ENCODE measurements at regions not wholly inside any gene's neighbourhood (a gene's known extent, or its start where the extent isn't known, plus 50 kb on each side); places are given as distances from the start of the nearest gene placed in this dataset.

DNA sequence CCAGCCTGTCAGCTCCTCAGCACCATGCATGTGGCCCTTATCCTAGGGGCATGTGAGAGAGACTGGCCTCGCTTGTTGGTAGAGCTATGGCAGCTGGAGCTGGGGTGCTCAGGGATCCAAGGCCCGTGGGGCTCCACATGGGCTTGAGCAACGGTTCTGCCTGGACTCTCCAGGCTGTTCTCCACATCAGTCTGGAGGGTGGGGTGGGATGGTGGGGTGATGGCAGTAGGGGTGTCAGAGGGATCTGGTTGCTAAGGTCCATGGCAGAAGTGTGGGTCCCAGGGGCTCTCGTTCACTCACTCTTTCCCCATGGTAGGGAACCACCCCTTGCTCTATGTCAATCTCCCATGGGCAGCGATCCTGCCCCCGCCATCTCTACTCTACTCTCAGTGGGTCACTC, 622.6 kb downstream of the LRFN5 start:
- H3K27me3 ChIP-seq (ENCODE audit: insufficient read depth), result no peaks in the 10 kb centered on the region
- H4K20me1 ChIP-seq (ENCODE audit: insufficient read depth), result no peaks in the 10 kb centered on the region
- ChIA-PET POLR2A (no interaction called here), CTCF (no interaction called here)
- no peak for TF ChIP-seq YY1 (IDR thresholded peaks at IDR 0.05; ENCODE audit: low read depth)
- no peak for TF ChIP-seq FOXJ3 (CRISPR knock-in tag; IDR thresholded peaks at IDR 0.05)
- no peak for TF ChIP-seq RFX5 (IDR thresholded peaks at IDR 0.05; ENCODE audit: low read length)
- TF ChIP-seq GABPA (IDR thresholded peaks at IDR 0.05; ENCODE audit: low read depth), result no peak
- TF ChIP-seq, protein P1, sequence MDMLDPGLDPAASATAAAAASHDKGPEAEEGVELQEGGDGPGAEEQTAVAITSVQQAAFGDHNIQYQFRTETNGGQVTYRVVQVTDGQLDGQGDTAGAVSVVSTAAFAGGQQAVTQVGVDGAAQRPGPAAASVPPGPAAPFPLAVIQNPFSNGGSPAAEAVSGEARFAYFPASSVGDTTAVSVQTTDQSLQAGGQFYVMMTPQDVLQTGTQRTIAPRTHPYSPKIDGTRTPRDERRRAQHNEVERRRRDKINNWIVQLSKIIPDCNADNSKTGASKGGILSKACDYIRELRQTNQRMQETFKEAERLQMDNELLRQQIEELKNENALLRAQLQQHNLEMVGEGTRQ (IDR thresholded peaks at IDR 0.05; ENCODE audit: borderline replicate concordance, low read depth, low read length), result no peak
- TF ChIP-seq NFIC (IDR thresholded peaks at IDR 0.05; ENCODE audit: borderline replicate concordance), result no peak
- TF ChIP-seq EZH2phosphoT487 (IDR thresholded peaks at IDR 0.05; ENCODE audit: borderline replicate concordance, low read depth), result no peak
- TF ChIP-seq, protein P2, sequence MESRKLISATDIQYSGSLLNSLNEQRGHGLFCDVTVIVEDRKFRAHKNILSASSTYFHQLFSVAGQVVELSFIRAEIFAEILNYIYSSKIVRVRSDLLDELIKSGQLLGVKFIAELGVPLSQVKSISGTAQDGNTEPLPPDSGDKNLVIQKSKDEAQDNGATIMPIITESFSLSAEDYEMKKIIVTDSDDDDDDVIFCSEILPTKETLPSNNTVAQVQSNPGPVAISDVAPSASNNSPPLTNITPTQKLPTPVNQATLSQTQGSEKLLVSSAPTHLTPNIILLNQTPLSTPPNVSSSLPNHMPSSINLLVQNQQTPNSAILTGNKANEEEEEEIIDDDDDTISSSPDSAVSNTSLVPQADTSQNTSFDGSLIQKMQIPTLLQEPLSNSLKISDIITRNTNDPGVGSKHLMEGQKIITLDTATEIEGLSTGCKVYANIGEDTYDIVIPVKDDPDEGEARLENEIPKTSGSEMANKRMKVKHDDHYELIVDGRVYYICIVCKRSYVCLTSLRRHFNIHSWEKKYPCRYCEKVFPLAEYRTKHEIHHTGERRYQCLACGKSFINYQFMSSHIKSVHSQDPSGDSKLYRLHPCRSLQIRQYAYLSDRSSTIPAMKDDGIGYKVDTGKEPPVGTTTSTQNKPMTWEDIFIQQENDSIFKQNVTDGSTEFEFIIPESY (IDR thresholded peaks at IDR 0.05; ENCODE audit: borderline replicate concordance, low read depth), result no peak
- no peak for TF ChIP-seq NRF1 (IDR thresholded peaks at IDR 0.05; ENCODE audit: low read depth, low read length)
- no peak for TF ChIP-seq TCF12 (IDR thresholded peaks at IDR 0.05)
- TF ChIP-seq, protein P3, sequence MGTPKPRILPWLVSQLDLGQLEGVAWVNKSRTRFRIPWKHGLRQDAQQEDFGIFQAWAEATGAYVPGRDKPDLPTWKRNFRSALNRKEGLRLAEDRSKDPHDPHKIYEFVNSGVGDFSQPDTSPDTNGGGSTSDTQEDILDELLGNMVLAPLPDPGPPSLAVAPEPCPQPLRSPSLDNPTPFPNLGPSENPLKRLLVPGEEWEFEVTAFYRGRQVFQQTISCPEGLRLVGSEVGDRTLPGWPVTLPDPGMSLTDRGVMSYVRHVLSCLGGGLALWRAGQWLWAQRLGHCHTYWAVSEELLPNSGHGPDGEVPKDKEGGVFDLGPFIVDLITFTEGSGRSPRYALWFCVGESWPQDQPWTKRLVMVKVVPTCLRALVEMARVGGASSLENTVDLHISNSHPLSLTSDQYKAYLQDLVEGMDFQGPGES (IDR thresholded peaks at IDR 0.05; ENCODE audit: low read depth, low read length), result no peak
- WGBS (ENCODE audit: low lambda C conversion rate), result 26% methylated on average over 2 of the region's 6 CpGs
- H3K9me3 ChIP-seq, result no peaks in the 10 kb centered on the region
- no peak overlapping the region for H3K4me3 ChIP-seq (ENCODE audit: low read depth in 2 of 2, low read length in 1 of 2)
- no peak overlapping the region for H2AFZ ChIP-seq (ENCODE audit: low read depth)
- H3K9me2 ChIP-seq, result no peaks in the 10 kb centered on the region
- no peak overlapping the region for H3K9ac ChIP-seq
- DNase-seq, result no peak
- H3K79me2 ChIP-seq (ENCODE audit: insufficient read depth), result no peaks in the 10 kb centered on the region
- H3F3A ChIP-seq (replicated peaks; ENCODE audit: insufficient read depth), result no peaks in the 10 kb centered on the region
- H3K4me2 ChIP-seq, result no peak overlapping the region
- H3K27ac ChIP-seq (ENCODE audit: low read depth in 2 of 2, low read length in 1 of 2), result no peak overlapping the region
- H3K36me3 ChIP-seq (replicated peaks in 1 of 2; ENCODE audit: control insufficient read depth in 1 of 2, insufficient read depth in 2 of 2, low read length in 1 of 2), result no peaks in the 10 kb centered on the region
- H3K4me1 ChIP-seq (ENCODE audit: control insufficient read depth in 1 of 2, insufficient read depth in 2 of 2, low read depth in 1 of 2, low read length in 1 of 2), result no peaks in the 10 kb centered on the region

DNA sequence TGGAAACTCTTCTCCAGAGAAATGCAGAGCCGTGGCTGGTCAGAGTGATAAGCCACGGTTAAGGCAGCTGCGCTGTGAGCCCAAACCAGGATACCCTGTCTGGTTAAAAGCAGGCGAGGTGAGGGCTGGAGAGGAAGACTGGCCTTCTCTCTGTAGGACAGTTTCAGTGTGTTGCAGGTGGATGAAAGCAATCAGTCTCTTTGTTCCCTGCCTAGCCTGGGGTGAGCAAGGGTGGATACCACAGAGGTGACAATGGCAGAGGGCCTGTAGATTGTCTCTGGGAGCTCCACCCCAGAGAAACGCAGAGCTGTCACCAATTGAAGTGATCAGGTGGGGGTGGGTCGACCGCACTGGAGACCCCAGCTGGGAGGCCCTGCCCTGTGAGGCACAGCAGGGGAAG, 621.9 kb downstream of the LRFN5 start:
- Histone ChIP-seq H2AFZ (ENCODE audit: low read depth) (no peak overlapping the region), H3K9me2 (no peaks in the 10 kb centered on the region), H3K27me3 (ENCODE audit: insufficient read depth) (no peaks in the 10 kb centered on the region), H3K27ac (ENCODE audit: low read depth in 2 of 2, low read length in 1 of 2) (no peak overlapping the region), H3K36me3 (replicated peaks in 1 of 2; ENCODE audit: control insufficient read depth in 1 of 2, insufficient read depth in 2 of 2, low read length in 1 of 2) (no peaks in the 10 kb centered on the region), H3K79me2 (ENCODE audit: insufficient read depth) (no peaks in the 10 kb centered on the region), H4K20me1 (ENCODE audit: insufficient read depth) (no peaks in the 10 kb centered on the region), H3F3A (replicated peaks; ENCODE audit: insufficient read depth) (no peaks in the 10 kb centered on the region), H3K4me1 (ENCODE audit: control insufficient read depth in 1 of 2, insufficient read depth in 2 of 2, low read depth in 1 of 2, low read length in 1 of 2) (no peaks in the 10 kb centered on the region; a peak in 1 of 4 replicates), H3K9me3 (no peaks in the 10 kb centered on the region), H3K4me2 (no peak overlapping the region), H3K4me3 (ENCODE audit: low read depth in 2 of 2, low read length in 1 of 2) (no peak overlapping the region), H3K9ac (no peak overlapping the region)
- no peak for DNase-seq
- CTCF ChIA-PET, result no interaction called here
- WGBS (ENCODE audit: low lambda C conversion rate), result 0% methylated on average over 1 of the region's 7 CpGs
- no peak for TF ChIP-seq ELF1 (IDR thresholded peaks at IDR 0.05)
- TF ChIP-seq SIN3A (IDR thresholded peaks at IDR 0.05; ENCODE audit: borderline replicate concordance, low read depth, low read length), result no peak
- TF ChIP-seq, protein P2 (IDR thresholded peaks at IDR 0.05; ENCODE audit: borderline replicate concordance, low read depth), result no peak
- TF ChIP-seq YY1 (IDR thresholded peaks at IDR 0.05; ENCODE audit: low read depth), result no peak
- POLR2A ChIA-PET, result no interaction called here

Data from SK-N-SH (cell line).